Breast epithelium (tissue), 3 donors: ENCODE measurements at regions not wholly inside any gene's neighbourhood (a gene's known extent, or its start where the extent isn't known, plus 50 kb on each side); places are given as distances from the start of the nearest gene placed in this dataset.

Experiments
- POLR2A ChIP-seq: fragments of 450-650 bp; IDR thresholded peaks from one replicate; pipeline ENCODE4 v1.6.1; 2016; ENCODE audit warnings: antibody characterized with exemption, mild to moderate bottlenecking, moderate library complexity
- TF ChIP-seq, protein P1 (sequence below), 3 donors: fragments of 450-650 bp; IDR thresholded peaks; one replicate each; pipeline ENCODE4 v1.5.1; 2016 to 2017; ENCODE audit warnings: antibody characterized with exemption in 3 of 3, mild to moderate bottlenecking in 3 of 3, moderate library complexity in 3 of 3

- TF ChIP-seq, protein P1, sequence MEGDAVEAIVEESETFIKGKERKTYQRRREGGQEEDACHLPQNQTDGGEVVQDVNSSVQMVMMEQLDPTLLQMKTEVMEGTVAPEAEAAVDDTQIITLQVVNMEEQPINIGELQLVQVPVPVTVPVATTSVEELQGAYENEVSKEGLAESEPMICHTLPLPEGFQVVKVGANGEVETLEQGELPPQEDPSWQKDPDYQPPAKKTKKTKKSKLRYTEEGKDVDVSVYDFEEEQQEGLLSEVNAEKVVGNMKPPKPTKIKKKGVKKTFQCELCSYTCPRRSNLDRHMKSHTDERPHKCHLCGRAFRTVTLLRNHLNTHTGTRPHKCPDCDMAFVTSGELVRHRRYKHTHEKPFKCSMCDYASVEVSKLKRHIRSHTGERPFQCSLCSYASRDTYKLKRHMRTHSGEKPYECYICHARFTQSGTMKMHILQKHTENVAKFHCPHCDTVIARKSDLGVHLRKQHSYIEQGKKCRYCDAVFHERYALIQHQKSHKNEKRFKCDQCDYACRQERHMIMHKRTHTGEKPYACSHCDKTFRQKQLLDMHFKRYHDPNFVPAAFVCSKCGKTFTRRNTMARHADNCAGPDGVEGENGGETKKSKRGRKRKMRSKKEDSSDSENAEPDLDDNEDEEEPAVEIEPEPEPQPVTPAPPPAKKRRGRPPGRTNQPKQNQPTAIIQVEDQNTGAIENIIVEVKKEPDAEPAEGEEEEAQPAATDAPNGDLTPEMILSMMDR (IDR thresholded peaks at IDR 0.05), result no peak
- TF ChIP-seq POLR2A, result no peak
Measured at GRCh38 chr10:9334270-9334669, 1279.8 kb downstream of the GATA3 start.
